Anterior cingulate cortex (tissue), 58 donors: ENCODE measurements at regions not wholly inside any gene's neighbourhood (a gene's known extent, or its start where the extent isn't known, plus 50 kb on each side); places are given as distances from the start of the nearest gene placed in this dataset.
A peak's percentile ranks its signal among the peaks of the same experiment; 100 is the strongest.

Source experiments
- DNase-seq, 58 donors: peaks; one replicate each; lab custom pipeline; 2025; lab: John Stamatoyannopoulos, UW

GRCh38 chr2:118479020-118479419 is 368.4 kb downstream of the EN1 start:
- DNase-seq = no peak

DNA sequence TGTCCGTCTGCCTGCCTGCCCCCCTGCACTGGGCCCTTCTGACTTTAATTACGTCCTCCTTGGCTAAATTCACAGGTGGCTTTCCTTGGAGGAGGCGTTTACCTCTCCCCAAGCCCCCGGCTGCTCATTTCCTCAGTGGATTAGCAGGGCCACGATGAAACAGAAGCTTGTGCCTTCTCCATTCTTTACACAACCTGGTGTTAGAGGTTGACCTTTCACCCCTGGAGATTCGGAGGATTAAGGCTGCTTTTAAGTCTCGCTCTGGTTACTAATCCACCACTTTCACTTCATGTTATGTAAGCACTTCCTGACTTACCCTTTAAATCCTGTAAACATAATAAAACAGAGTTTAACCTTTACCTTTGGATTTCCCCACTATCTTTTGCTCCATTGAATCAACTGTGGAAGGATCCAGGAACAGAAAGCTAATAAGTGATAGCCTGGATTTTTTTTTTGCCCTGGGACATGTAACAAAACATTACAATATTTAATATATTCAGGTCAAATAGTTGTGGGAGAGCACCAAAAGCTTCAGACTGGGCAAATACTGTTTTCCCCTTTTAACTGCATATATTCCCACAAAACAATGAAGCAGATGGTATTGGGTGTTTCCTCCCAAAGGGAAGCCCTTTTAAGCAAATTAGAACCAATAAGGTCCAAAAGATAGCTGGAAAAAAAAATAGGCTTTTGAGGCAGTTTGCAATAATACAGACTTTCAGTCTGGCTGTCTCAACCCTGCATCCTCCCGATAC is 370.2 kb downstream of the EN1 start:
- DNase-seq = no peak

- no peak for DNase-seq
Observed at GRCh38 chr2:118475622-118476205, 371.7 kb downstream of the EN1 start.

DNA sequence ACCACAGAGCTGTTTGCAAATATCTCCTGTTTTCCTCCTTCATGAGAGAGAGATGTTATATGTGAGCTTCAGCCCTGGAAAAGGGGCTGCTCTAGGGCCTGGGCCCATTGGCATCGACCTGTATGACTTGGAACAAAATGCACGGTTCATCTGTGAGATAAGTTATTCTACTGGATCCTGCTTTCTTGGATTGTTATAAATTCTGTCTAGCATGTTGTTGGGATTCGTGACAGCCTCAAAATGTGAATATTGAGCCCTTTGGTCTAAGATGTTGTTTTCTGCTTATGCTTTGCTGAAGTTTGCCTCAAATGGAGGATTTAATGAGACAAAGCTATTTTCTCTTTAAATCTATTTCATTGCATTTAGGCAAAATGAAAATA is 372.9 kb downstream of the EN1 start:
- no peak for DNase-seq

DNA sequence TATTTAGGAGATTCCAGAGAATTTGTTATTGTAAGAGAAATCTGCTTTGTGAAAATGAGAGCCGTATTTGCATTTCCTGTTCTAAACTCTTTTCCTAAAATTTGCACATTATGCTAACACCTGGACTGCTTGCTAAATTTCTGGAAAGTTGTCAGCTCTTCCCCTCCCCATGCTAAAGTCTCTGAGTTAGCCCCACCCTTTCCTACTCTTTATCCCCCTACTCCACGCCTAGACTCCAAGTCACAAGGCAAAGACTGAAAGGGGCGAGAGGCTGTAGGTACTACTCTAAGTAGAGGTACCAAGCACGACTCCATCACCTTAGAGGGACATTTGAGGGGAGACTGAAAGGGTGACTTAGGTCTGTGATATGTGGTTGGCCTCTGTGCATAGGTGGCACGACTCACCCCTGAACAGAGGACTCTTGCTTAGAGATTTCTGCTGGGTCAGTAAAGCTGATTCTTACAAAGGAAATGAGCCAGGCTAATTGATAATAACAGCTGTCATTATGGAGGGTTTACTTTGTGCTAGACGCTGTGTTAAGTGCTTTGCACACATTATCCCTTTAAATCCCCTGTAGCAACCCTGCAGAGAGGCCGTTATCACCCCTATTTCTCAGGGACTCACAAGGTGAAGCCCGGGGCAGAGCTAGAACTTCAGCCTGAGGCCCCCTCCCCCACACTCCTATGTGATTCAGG is 373.5 kb downstream of the EN1 start:
- DNase-seq = no peak

DNA sequence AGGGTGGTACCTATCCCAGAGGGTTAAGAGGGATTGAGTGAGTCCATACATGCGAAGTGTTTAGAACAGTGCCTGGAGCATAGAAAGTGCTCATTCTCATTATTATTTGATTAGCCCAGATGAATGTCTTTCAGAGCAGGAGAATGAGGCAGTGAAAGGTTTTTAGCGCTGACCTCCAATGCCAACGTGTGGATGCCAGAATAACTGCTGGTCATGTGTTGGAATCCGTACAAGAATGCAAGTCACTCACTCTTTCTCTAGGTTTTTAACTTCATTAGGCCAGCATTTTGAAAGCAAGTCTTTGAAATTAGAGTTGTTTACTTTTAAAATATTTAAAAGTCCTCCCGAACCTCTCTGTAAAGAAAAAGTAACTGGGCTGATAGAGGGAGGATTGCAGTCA is 374.2 kb downstream of the EN1 start:
- DNase-seq = no peak

DNA sequence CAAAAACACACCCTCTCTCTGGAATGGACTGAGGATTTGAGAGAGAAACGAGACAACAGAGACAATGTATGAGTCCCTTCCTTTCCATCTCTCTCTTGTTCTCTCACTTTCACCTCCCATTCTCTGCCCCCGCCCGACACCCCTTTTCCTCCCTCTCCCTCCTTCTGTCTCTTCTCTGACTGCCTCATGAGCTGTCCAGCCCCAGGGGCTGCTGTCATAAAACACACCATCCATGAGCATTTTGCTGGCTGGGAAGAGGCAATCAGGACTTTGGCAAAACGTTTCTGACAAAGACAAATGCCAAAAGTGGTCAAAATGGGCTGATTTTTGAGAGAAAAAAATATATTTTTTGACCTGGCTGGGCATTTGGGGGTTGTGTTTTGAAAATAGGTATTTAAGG is 377.2 kb downstream of the EN1 start:
- DNase-seq = no peak

- DNase-seq = no peak
Observed at GRCh38 chr2:118469103-118469502, 378.3 kb downstream of the EN1 start.

- no peak for DNase-seq
Observed at GRCh38 chr2:118464546-118465265, 376.4 kb downstream of the INSIG2 start.

DNA sequence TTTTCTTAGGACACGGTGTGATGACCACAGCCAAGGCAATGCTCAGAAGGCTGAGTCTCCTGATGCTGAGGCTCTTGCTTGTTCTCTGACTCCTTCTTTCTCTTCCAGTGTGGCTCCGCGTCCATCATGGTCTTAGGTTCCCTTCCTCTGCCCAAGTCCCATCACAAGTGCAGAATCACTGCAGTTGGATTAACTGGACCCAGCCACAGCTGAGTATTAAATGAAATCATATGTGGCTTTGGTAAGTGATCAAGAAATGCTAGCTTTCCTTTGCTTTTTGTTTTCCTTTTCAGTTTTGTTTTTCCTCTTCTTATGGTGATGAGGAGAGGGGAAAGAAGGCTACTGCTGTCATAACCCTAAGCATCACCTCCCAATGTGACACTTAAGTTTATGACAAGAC is 375.8 kb downstream of the INSIG2 start:
- no peak for DNase-seq

DNA sequence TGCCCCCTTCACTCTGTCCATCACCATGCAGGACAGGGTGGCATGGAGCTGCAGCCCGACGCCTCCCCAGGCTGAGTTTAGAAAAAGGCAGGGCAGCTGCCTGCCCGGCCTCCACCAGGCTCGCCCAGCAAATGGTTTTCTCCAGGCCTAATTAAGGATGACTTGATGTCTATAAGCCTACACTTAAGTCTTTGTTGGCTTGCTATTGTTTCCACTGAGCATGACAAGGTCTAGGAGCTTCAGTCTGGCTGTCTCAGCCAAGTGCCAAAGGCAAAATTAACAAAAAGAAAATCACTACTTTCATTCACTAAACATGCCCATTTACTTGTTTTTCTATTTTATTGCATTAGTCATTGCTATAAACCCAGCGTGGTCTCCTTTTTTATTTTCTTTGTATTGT is 372.2 kb downstream of the INSIG2 start:
- no peak for DNase-seq

DNA sequence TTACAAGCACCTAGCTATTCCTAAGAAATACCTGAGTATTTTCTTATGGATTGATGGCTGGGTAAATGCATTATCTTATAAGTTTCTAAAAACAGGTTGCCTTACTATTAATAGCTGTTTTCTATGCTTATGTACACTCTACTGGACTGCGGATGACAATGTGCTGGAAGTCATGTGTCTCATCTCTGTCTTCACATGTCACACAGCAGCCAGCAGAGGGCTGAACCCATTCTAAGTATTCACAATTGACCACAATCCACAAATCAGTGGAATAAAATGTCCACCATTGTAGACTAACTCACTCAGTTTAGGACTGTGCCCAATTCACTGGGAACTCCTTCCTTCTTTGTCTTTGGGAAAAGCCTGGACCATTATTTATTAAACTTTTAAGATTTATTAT is 371.2 kb downstream of the INSIG2 start:
- DNase-seq = no peak

GRCh38 chr2:118457951-118458350 is 369.7 kb downstream of the INSIG2 start:
- DNase-seq = no peak

GRCh38 chr2:118449401-118449800 is 361.1 kb downstream of the INSIG2 start:
- DNase-seq = peak in 1 of 58 donors; percentile 1

- no peak for DNase-seq
Observed at GRCh38 chr2:118443596-118443995, 355.3 kb downstream of the INSIG2 start.

DNA sequence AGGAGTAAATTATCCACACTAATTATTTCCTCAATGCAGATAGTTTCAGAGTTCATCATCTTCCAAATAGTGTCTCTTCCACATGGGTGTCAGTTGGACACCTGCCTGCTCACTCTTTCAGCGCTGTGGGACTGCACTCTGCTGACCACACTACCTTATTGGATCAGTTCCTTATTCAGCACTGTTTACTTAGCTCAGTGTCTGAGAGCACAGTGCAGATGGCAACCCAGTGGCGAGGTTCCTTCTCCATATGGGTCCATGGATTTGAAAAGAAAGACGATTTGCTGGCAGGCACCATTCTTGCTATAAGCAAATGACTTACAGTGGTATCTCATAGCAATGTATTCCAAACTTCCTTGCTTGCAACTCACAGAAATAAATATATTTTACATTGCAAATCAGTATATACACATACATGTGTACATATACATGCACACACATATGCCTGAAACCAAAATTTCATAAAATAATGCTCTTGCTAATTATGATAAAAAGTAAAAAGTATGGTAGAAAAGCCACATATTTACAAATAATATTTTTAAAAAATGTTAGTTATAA is 354.8 kb downstream of the INSIG2 start:
- DNase-seq = no peak

DNA sequence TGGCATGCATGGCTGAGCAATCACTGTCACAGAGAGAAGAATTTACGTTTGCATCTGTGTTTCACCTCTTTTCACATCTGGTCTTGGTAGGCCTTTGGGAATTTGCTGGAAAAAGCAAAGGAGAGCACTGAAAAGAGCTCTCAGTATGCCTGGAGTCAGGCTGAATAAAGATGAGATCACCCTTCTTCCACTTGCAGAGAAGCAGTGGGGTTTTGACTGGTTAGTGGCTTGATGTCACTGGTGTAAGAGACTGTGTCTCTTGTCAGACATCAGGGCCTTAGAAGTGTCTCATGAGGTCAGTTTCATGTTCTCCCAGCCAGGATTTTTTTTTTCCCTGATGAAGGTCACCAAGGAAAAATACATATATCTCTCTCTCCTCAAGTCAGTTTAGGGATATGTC is 353.8 kb downstream of the INSIG2 start:
- no peak for DNase-seq

GRCh38 chr2:118440404-118441098 is 352.3 kb downstream of the INSIG2 start:
- no peak for DNase-seq

- DNase-seq = no peak
Observed at GRCh38 chr2:118437501-118437900, 349.2 kb downstream of the INSIG2 start.

DNA sequence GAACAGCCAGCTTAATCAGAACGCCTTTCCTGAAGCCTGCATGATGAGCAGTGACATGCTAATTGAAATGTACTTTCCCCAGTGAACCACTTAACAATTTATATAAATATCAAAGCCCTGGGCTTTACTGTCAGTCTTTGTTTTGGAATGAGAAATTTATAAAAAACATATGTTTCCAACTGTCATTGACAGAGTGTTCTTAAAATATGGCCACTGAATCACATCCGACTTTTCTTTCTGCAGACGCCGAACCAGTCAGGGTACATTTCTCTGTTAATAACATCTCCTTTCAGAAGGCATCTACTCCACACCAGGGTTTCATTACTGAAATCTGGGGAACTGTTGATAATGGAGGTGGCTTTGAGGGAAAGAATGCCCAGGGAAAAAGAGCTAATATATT is 343.7 kb downstream of the INSIG2 start:
- no peak for DNase-seq
